A549 (cell line): ENCODE measurements at regions not wholly inside any gene's neighbourhood (a gene's known extent, or its start where the extent isn't known, plus 50 kb on each side); places are given as distances from the start of the nearest gene placed in this dataset.

Experiments
- CTCF ChIP-seq: fragments of >200 bp; sonication (Bioruptor Twin); formaldehyde crosslinking; IDR thresholded peaks from 3 replicates; pipeline ENCODE4 v1.5.1; 2016
- JUNB ChIP-seq: fragments of >200 bp; sonication (Bioruptor Twin); formaldehyde crosslinking; IDR thresholded peaks from 2 replicates; pipeline ENCODE4 v1.6.1; 2016

GRCh38 chr10:69728335-69728870 lies 73.3 kb upstream of the COL13A1 start:
- no peak for TF ChIP-seq JUNB
- TF ChIP-seq CTCF = no peak
